ENCODE measurements at regions not wholly inside any gene's neighbourhood (a gene's known extent, or its start where the extent isn't known, plus 50 kb on each side); places are given as distances from the start of the nearest gene placed in this dataset.

- no peak for DNase-seq (ENCODE audit: low spot score)
Observed at GRCh38 chr13:80783926-80784565, 443.1 kb upstream of the SPRY2 start.

- no peak for DNase-seq (ENCODE audit: low spot score)
Observed at GRCh38 chr13:80782441-80782840, 441.5 kb upstream of the SPRY2 start.

GRCh38 chr13:80778297-80778696, 437.4 kb upstream of the SPRY2 start:
- no peak for DNase-seq (ENCODE audit: low spot score)

GRCh38 chr13:80757694-80758093, 416.8 kb upstream of the SPRY2 start:
- DNase-seq (ENCODE audit: low spot score), result no peak

GRCh38 chr13:80755910-80756309, 415.0 kb upstream of the SPRY2 start:
- no peak for DNase-seq (ENCODE audit: low spot score)

- no peak for DNase-seq (ENCODE audit: low spot score)
Observed at GRCh38 chr13:80754441-80754840, 413.5 kb upstream of the SPRY2 start.

- DNase-seq (ENCODE audit: low spot score), result no peak
Observed at GRCh38 chr13:80753866-80754265, 412.9 kb upstream of the SPRY2 start.

- no peak for DNase-seq (ENCODE audit: low spot score)
Observed at GRCh38 chr13:80751854-80752253, 410.9 kb upstream of the SPRY2 start.

- DNase-seq (ENCODE audit: low spot score), result no peak
Observed at GRCh38 chr13:80744147-80744914, 403.4 kb upstream of the SPRY2 start.

- no peak for DNase-seq (ENCODE audit: low spot score)
Observed at GRCh38 chr13:80742033-80742432, 401.1 kb upstream of the SPRY2 start.

- DNase-seq (ENCODE audit: low spot score), result no peak
Observed at GRCh38 chr13:80740071-80740470, 399.1 kb upstream of the SPRY2 start.

- no peak for DNase-seq (ENCODE audit: low spot score)
Observed at GRCh38 chr13:80737513-80737912, 396.6 kb upstream of the SPRY2 start.

- no peak for DNase-seq (ENCODE audit: low spot score)
Observed at GRCh38 chr13:80727321-80727975, 386.5 kb upstream of the SPRY2 start.

GRCh38 chr13:80726868-80727267, 385.9 kb upstream of the SPRY2 start:
- no peak for DNase-seq (ENCODE audit: low spot score)

- DNase-seq (ENCODE audit: low spot score), result no peak
Observed at GRCh38 chr13:80721689-80722088, 380.8 kb upstream of the SPRY2 start.

GRCh38 chr13:80718970-80719369, 378.0 kb upstream of the SPRY2 start:
- DNase-seq (ENCODE audit: low spot score), result no peak

- DNase-seq (ENCODE audit: low spot score), result no peak
Observed at GRCh38 chr13:80717776-80718175, 376.9 kb upstream of the SPRY2 start.

- no peak for DNase-seq (ENCODE audit: low spot score)
Observed at GRCh38 chr13:80716610-80717081, 375.7 kb upstream of the SPRY2 start.

GRCh38 chr13:80712026-80712425, 371.1 kb upstream of the SPRY2 start:
- no peak for DNase-seq (ENCODE audit: low spot score)

GRCh38 chr13:80708791-80709190, 367.9 kb upstream of the SPRY2 start:
- no peak for DNase-seq (ENCODE audit: low spot score)

- DNase-seq (ENCODE audit: low spot score), result peak; percentile 81
Observed at GRCh38 chr13:80707000-80707983, 366.4 kb upstream of the SPRY2 start.
